ENCODE measurements at regions not wholly inside any gene's neighbourhood (a gene's known extent, or its start where the extent isn't known, plus 50 kb on each side); places are given as distances from the start of the nearest gene placed in this dataset.

DNA sequence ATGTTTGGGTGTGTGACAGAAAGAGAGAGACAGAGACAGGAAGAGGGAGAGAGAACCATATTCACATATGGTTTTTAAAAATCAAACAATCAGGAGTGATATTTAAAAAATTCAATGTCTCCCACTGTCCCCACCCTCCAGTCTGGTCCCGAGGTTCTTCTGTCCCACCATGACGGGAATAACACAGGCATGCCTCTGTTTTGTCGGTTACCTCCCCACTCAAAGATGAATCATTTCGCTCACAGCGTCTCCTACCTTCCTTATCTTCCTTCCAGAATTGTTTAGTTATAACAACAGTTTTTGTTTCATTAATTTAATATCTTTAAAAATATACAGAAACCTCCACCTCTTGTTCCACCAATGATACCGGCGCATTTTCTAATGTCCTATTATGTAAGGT, 113.0 kb downstream of the KCNF1 start:
- TF ChIP-seq, protein P1, sequence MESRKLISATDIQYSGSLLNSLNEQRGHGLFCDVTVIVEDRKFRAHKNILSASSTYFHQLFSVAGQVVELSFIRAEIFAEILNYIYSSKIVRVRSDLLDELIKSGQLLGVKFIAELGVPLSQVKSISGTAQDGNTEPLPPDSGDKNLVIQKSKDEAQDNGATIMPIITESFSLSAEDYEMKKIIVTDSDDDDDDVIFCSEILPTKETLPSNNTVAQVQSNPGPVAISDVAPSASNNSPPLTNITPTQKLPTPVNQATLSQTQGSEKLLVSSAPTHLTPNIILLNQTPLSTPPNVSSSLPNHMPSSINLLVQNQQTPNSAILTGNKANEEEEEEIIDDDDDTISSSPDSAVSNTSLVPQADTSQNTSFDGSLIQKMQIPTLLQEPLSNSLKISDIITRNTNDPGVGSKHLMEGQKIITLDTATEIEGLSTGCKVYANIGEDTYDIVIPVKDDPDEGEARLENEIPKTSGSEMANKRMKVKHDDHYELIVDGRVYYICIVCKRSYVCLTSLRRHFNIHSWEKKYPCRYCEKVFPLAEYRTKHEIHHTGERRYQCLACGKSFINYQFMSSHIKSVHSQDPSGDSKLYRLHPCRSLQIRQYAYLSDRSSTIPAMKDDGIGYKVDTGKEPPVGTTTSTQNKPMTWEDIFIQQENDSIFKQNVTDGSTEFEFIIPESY (IDR thresholded peaks at IDR 0.05; ENCODE audit: borderline replicate concordance, low read depth), result no peak
- TF ChIP-seq SIN3A (IDR thresholded peaks at IDR 0.05; ENCODE audit: borderline replicate concordance, low read depth, low read length), result no peak
- TF ChIP-seq, protein P2, sequence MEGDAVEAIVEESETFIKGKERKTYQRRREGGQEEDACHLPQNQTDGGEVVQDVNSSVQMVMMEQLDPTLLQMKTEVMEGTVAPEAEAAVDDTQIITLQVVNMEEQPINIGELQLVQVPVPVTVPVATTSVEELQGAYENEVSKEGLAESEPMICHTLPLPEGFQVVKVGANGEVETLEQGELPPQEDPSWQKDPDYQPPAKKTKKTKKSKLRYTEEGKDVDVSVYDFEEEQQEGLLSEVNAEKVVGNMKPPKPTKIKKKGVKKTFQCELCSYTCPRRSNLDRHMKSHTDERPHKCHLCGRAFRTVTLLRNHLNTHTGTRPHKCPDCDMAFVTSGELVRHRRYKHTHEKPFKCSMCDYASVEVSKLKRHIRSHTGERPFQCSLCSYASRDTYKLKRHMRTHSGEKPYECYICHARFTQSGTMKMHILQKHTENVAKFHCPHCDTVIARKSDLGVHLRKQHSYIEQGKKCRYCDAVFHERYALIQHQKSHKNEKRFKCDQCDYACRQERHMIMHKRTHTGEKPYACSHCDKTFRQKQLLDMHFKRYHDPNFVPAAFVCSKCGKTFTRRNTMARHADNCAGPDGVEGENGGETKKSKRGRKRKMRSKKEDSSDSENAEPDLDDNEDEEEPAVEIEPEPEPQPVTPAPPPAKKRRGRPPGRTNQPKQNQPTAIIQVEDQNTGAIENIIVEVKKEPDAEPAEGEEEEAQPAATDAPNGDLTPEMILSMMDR (IDR thresholded peaks at IDR 0.05), result no peak
- TF ChIP-seq, protein P3, sequence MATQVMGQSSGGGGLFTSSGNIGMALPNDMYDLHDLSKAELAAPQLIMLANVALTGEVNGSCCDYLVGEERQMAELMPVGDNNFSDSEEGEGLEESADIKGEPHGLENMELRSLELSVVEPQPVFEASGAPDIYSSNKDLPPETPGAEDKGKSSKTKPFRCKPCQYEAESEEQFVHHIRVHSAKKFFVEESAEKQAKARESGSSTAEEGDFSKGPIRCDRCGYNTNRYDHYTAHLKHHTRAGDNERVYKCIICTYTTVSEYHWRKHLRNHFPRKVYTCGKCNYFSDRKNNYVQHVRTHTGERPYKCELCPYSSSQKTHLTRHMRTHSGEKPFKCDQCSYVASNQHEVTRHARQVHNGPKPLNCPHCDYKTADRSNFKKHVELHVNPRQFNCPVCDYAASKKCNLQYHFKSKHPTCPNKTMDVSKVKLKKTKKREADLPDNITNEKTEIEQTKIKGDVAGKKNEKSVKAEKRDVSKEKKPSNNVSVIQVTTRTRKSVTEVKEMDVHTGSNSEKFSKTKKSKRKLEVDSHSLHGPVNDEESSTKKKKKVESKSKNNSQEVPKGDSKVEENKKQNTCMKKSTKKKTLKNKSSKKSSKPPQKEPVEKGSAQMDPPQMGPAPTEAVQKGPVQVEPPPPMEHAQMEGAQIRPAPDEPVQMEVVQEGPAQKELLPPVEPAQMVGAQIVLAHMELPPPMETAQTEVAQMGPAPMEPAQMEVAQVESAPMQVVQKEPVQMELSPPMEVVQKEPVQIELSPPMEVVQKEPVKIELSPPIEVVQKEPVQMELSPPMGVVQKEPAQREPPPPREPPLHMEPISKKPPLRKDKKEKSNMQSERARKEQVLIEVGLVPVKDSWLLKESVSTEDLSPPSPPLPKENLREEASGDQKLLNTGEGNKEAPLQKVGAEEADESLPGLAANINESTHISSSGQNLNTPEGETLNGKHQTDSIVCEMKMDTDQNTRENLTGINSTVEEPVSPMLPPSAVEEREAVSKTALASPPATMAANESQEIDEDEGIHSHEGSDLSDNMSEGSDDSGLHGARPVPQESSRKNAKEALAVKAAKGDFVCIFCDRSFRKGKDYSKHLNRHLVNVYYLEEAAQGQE (IDR thresholded peaks at IDR 0.05; ENCODE audit: low read depth, low read length), result no peak
- no peak for TF ChIP-seq YY1 (IDR thresholded peaks at IDR 0.05; ENCODE audit: low read depth)
- TF ChIP-seq RAD21 (IDR thresholded peaks at IDR 0.05; ENCODE audit: low read length), result no peak
- TF ChIP-seq RCOR1 (IDR thresholded peaks at IDR 0.05; ENCODE audit: low read length), result no peak

Measured in SK-N-SH (cell line).